HG02943 (cell line): ENCODE measurements at regions not wholly inside any gene's neighbourhood (a gene's known extent, or its start where the extent isn't known, plus 50 kb on each side); places are given as distances from the start of the nearest gene placed in this dataset.
A peak's percentile ranks its signal among the peaks of the same experiment; 100 is the strongest.

Source experiments
- ATAC-seq: cut with Tn5 transposase; IDR thresholded peaks from one replicate; pipeline ENCODE4 v1.9.1; 2021; ENCODE audit warnings: mild to moderate bottlenecking, low read depth, moderate library complexity; ENCODE audit not compliant: unreplicated experiment

GRCh38 chr14:106872611-106873446 lies 1346.4 kb downstream of the TMEM121 start:
- no peak for ATAC-seq

- no peak for ATAC-seq
These were observed 1348.0 kb downstream of the TMEM121 start for GRCh38 chr14:106874350-106874749.

GRCh38 chr14:106875503-106875902 lies 1349.1 kb downstream of the TMEM121 start:
- ATAC-seq, result peak; percentile 47

DNA sequence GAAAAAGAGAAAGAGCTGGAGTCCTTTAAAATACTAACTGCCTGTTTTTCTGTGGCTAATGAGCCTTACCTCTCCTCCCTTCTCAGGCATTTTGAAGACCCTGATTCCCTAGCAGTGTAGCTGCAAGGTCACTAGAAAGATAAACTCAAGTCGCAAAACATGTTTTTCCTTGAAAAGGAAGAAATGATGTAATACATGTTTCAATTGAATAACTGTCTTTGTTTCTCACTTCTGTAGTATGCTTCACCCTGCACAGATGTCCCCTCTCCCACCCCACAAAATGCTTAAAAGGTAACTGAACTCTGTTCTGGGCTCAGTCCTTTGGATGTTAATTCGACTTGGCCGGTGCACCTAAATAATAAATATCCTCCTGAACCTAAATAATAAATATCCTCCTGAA lies 1350.3 kb downstream of the TMEM121 start:
- ATAC-seq, result no peak

GRCh38 chr14:106877517-106877916 lies 1351.1 kb downstream of the TMEM121 start:
- ATAC-seq, result no peak

DNA sequence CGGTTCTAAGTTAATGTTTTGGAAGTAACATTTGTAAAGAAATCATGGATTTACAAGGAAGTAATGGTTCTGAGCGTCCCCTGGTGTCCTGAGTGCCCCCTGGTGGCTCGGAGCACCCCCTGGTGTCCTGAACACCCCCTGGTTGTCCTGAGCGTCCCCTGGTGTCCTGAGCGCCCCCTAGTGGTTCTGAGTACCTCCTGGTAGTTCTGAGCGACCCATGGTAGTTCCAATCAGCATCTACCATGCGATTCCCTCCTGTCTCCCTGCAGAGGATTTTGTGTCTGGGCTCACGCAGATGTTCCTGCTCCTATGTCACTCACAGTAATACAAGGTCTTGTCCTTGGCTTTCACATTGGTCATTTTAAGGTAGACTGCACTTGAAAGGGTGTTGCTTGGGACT lies 1352.9 kb downstream of the TMEM121 start:
- ATAC-seq, result no peak

GRCh38 chr14:106883218-106883692 lies 1356.9 kb downstream of the TMEM121 start:
- no peak for ATAC-seq
